ENCODE measurements at regions not wholly inside any gene's neighbourhood (a gene's known extent, or its start where the extent isn't known, plus 50 kb on each side); places are given as distances from the start of the nearest gene placed in this dataset.

- no peak overlapping the region for H3K9ac ChIP-seq (ENCODE audit: low read length)
- H3K4me1 ChIP-seq (ENCODE audit: insufficient read depth, low read length, severe bottlenecking): no peaks in the 10 kb centered on the region
- no peaks in the 10 kb centered on the region for H3K9me3 ChIP-seq (ENCODE audit: low read length)
- H3K36me3 ChIP-seq (ENCODE audit: insufficient read depth, low read length): no peaks in the 10 kb centered on the region
- no peak overlapping the region for H3K4me3 ChIP-seq (ENCODE audit: low read depth, low read length, poor library complexity, severe bottlenecking)
- TF ChIP-seq EZH2 (IDR thresholded peaks at IDR 0.05; ENCODE audit: borderline replicate concordance, low read length): no peak
- no peak for TF ChIP-seq CTCF (IDR thresholded peaks at IDR 0.05; ENCODE audit: low read length)
- no peak overlapping the region for H3K4me2 ChIP-seq (ENCODE audit: low read length)
- no peak overlapping the region for H2AFZ ChIP-seq (ENCODE audit: low read length)
- H3K27me3 ChIP-seq (ENCODE audit: insufficient read depth, low read length): no peaks in the 10 kb centered on the region
- H3K27ac ChIP-seq (ENCODE audit: low read depth, low read length, poor library complexity, severe bottlenecking): no peak overlapping the region
- no peaks in the 10 kb centered on the region for H4K20me1 ChIP-seq (ENCODE audit: insufficient read depth, low read length)
- no peaks in the 10 kb centered on the region for H3K9me2 ChIP-seq (ENCODE audit: low read depth, low read length)
- H3F3A ChIP-seq (ENCODE audit: insufficient read depth, low read length): no peaks in the 10 kb centered on the region
- H3K79me2 ChIP-seq (ENCODE audit: insufficient read depth, low read length): no peaks in the 10 kb centered on the region
Measured at GRCh38 chr12:30811966-30812365, 57.2 kb upstream of the CAPRIN2 start.

GRCh38 chr12:30810918-30811317 is 56.2 kb upstream of the CAPRIN2 start:
- Histone ChIP-seq H3K9me2 (ENCODE audit: low read depth, low read length) (no peaks in the 10 kb centered on the region), H3K79me2 (ENCODE audit: insufficient read depth, low read length) (no peaks in the 10 kb centered on the region), H3K27ac (ENCODE audit: low read depth, low read length, poor library complexity, severe bottlenecking) (no peak overlapping the region), H3K4me2 (ENCODE audit: low read length) (no peak overlapping the region), H3F3A (ENCODE audit: insufficient read depth, low read length) (no peaks in the 10 kb centered on the region), H3K9ac (ENCODE audit: low read length) (no peak overlapping the region), H2AFZ (ENCODE audit: low read length) (no peak overlapping the region), H3K9me3 (ENCODE audit: low read length) (no peaks in the 10 kb centered on the region), H3K27me3 (ENCODE audit: insufficient read depth, low read length) (no peaks in the 10 kb centered on the region), H3K4me3 (ENCODE audit: low read depth, low read length, poor library complexity, severe bottlenecking) (no peak overlapping the region), H3K36me3 (ENCODE audit: insufficient read depth, low read length) (no peaks in the 10 kb centered on the region), H3K4me1 (ENCODE audit: insufficient read depth, low read length, severe bottlenecking) (no peaks in the 10 kb centered on the region), H4K20me1 (ENCODE audit: insufficient read depth, low read length) (no peaks in the 10 kb centered on the region)
- TF ChIP-seq CTCF (IDR thresholded peaks at IDR 0.05; ENCODE audit: low read length): no peak
- TF ChIP-seq EZH2 (IDR thresholded peaks at IDR 0.05; ENCODE audit: borderline replicate concordance, low read length): no peak

GRCh38 chr12:30807695-30808034 is 52.9 kb upstream of the CAPRIN2 start:
- Histone ChIP-seq H3K4me2 (ENCODE audit: low read length) (no peak overlapping the region), H3K9me3 (ENCODE audit: low read length) (no peaks in the 10 kb centered on the region), H3K9ac (ENCODE audit: low read length) (no peak overlapping the region), H2AFZ (ENCODE audit: low read length) (no peak overlapping the region), H3K36me3 (ENCODE audit: insufficient read depth, low read length) (no peaks in the 10 kb centered on the region), H3K27me3 (ENCODE audit: insufficient read depth, low read length) (no peaks in the 10 kb centered on the region), H3F3A (ENCODE audit: insufficient read depth, low read length) (no peaks in the 10 kb centered on the region), H3K4me1 (ENCODE audit: insufficient read depth, low read length, severe bottlenecking) (no peaks in the 10 kb centered on the region), H4K20me1 (ENCODE audit: insufficient read depth, low read length) (no peaks in the 10 kb centered on the region), H3K9me2 (ENCODE audit: low read depth, low read length) (no peaks in the 10 kb centered on the region), H3K79me2 (ENCODE audit: insufficient read depth, low read length) (no peaks in the 10 kb centered on the region), H3K27ac (ENCODE audit: low read depth, low read length, poor library complexity, severe bottlenecking) (no peak overlapping the region), H3K4me3 (ENCODE audit: low read depth, low read length, poor library complexity, severe bottlenecking) (no peak overlapping the region)
- TF ChIP-seq CTCF (IDR thresholded peaks at IDR 0.05; ENCODE audit: low read length) (no peak), EZH2 (IDR thresholded peaks at IDR 0.05; ENCODE audit: borderline replicate concordance, low read length) (no peak)
